ENCODE measurements at regions not wholly inside any gene's neighbourhood (a gene's known extent, or its start where the extent isn't known, plus 50 kb on each side); places are given as distances from the start of the nearest gene placed in this dataset.
"Not testable (repeated sequence)": the region's sequence is repeated elsewhere in the genome, so short reads cannot be mapped to it uniquely, and the experiment has no call there.

- DNase-seq (ENCODE audit: low read depth): no peak
These were observed 243.5 kb upstream of the FANCL start for GRCh38 chr2:58484629-58485028.

- DNase-seq (ENCODE audit: low read depth): no peak
These were observed 243.1 kb upstream of the FANCL start for GRCh38 chr2:58484221-58484620.

- DNase-seq (ENCODE audit: low read depth): no peak
These were observed 242.2 kb upstream of the FANCL start for GRCh38 chr2:58483307-58483706.

- DNase-seq (ENCODE audit: low read depth): no peak
These were observed 240.5 kb upstream of the FANCL start for GRCh38 chr2:58481670-58482069.

- DNase-seq (ENCODE audit: low read depth): no peak
These were observed 239.0 kb upstream of the FANCL start for GRCh38 chr2:58480141-58480540.

GRCh38 chr2:58479535-58480140 is 238.5 kb upstream of the FANCL start:
- no peak for DNase-seq (ENCODE audit: low read depth)

- DNase-seq (ENCODE audit: low read depth): no peak
These were observed 235.4 kb upstream of the FANCL start for GRCh38 chr2:58476556-58476955.

- no peak for DNase-seq (ENCODE audit: low read depth)
These were observed 234.6 kb upstream of the FANCL start for GRCh38 chr2:58475756-58476155.

- DNase-seq (ENCODE audit: low read depth): no peak
These were observed 232.0 kb upstream of the FANCL start for GRCh38 chr2:58473165-58473564.

- DNase-seq (ENCODE audit: low read depth): no peak
These were observed 225.7 kb upstream of the FANCL start for GRCh38 chr2:58466804-58467203.

GRCh38 chr2:58466021-58466420 is 224.9 kb upstream of the FANCL start:
- DNase-seq (ENCODE audit: low read depth): not testable (repeated sequence)

- no peak for DNase-seq (ENCODE audit: low read depth)
These were observed 219.5 kb upstream of the FANCL start for GRCh38 chr2:58460670-58461069.

- DNase-seq (ENCODE audit: low read depth): no peak
These were observed 208.3 kb upstream of the FANCL start for GRCh38 chr2:58449286-58450010.

GRCh38 chr2:58448845-58449244 is 207.7 kb upstream of the FANCL start:
- DNase-seq (ENCODE audit: low read depth): no peak

- DNase-seq (ENCODE audit: low read depth): no peak
These were observed 207.0 kb upstream of the FANCL start for GRCh38 chr2:58448065-58448507.

GRCh38 chr2:58447586-58447985 is 206.5 kb upstream of the FANCL start:
- DNase-seq (ENCODE audit: low read depth): no peak

- no peak for DNase-seq (ENCODE audit: low read depth)
These were observed 200.5 kb upstream of the FANCL start for GRCh38 chr2:58441643-58442042.

GRCh38 chr2:58436872-58437271 is 195.7 kb upstream of the FANCL start:
- no peak for DNase-seq (ENCODE audit: low read depth)

- DNase-seq (ENCODE audit: low read depth): no peak
These were observed 194.1 kb upstream of the FANCL start for GRCh38 chr2:58435246-58435645.

- DNase-seq (ENCODE audit: low read depth): no peak
These were observed 193.6 kb upstream of the FANCL start for GRCh38 chr2:58434692-58435091.

GRCh38 chr2:58432491-58433170 is 191.5 kb upstream of the FANCL start:
- DNase-seq (ENCODE audit: low read depth): no peak

GRCh38 chr2:58429014-58429875 is 188.1 kb upstream of the FANCL start:
- no peak for DNase-seq (ENCODE audit: low read depth)
